Muscle of back (tissue), 3 donors: ENCODE measurements at regions not wholly inside any gene's neighbourhood (a gene's known extent, or its start where the extent isn't known, plus 50 kb on each side); places are given as distances from the start of the nearest gene placed in this dataset.
"Not testable (repeated sequence)": the region's sequence is repeated elsewhere in the genome, so short reads cannot be mapped to it uniquely, and the experiment has no call there.

Experiments
- DNase-seq, 3 donors: peaks; one replicate each; pipeline versions ENCODE4 v3.0.0 to v3.0.0-alpha.2; 2013

- no peak for DNase-seq
Observed at GRCh38 chr18:34280000-34280399, 55.3 kb upstream of the NOL4 start.

- no peak for DNase-seq
Observed at GRCh38 chr18:34280653-34281052, 55.9 kb upstream of the NOL4 start.

GRCh38 chr18:34281290-34281689, 56.6 kb upstream of the NOL4 start:
- DNase-seq: no peak

GRCh38 chr18:34281722-34282121, 57.0 kb upstream of the NOL4 start:
- DNase-seq: no peak

- DNase-seq: no peak
Observed at GRCh38 chr18:34283506-34283905, 58.8 kb upstream of the NOL4 start.

- no peak for DNase-seq
Observed at GRCh38 chr18:34287825-34288224, 63.1 kb upstream of the NOL4 start.

- no peak for DNase-seq
Observed at GRCh38 chr18:34292594-34292993, 67.9 kb upstream of the NOL4 start.

- no peak for DNase-seq
Observed at GRCh38 chr18:34297287-34297686, 72.6 kb upstream of the NOL4 start.

GRCh38 chr18:34299828-34300227, 75.1 kb upstream of the NOL4 start:
- DNase-seq: no peak

GRCh38 chr18:34311468-34311867, 86.8 kb upstream of the NOL4 start:
- DNase-seq: no peak

- no peak for DNase-seq
Observed at GRCh38 chr18:34314847-34315246, 90.1 kb upstream of the NOL4 start.

GRCh38 chr18:34315591-34316352, 91.1 kb upstream of the NOL4 start:
- DNase-seq: no peak

GRCh38 chr18:34320267-34320666, 95.6 kb upstream of the NOL4 start:
- no peak for DNase-seq

- DNase-seq: peak in 1 of 3 donors; percentile 5
Observed at GRCh38 chr18:34321066-34321465, 96.4 kb upstream of the NOL4 start.

- DNase-seq: peak; percentile 44 to 80 (median 69)
Observed at GRCh38 chr18:34322365-34323289, 97.9 kb upstream of the NOL4 start.

GRCh38 chr18:34329840-34330239, 105.1 kb upstream of the NOL4 start:
- no peak for DNase-seq

- DNase-seq: no peak
Observed at GRCh38 chr18:34330308-34330707, 105.6 kb upstream of the NOL4 start.

- DNase-seq: not testable (repeated sequence)
Observed at GRCh38 chr18:34330907-34331306, 106.2 kb upstream of the NOL4 start.

GRCh38 chr18:34331343-34331742, 106.6 kb upstream of the NOL4 start:
- not testable (repeated sequence) for DNase-seq

- DNase-seq: no peak
Observed at GRCh38 chr18:34339155-34339554, 114.4 kb upstream of the NOL4 start.

- peak in 1 of 3 donors; percentile 20 for DNase-seq
Observed at GRCh38 chr18:34342960-34343359, 118.2 kb upstream of the NOL4 start.

- no peak for DNase-seq
Observed at GRCh38 chr18:34345738-34346137, 121.0 kb upstream of the NOL4 start.

GRCh38 chr18:34350778-34351177, 126.1 kb upstream of the NOL4 start:
- no peak for DNase-seq
